HG03103 (cell line): ENCODE measurements at regions not wholly inside any gene's neighbourhood (a gene's known extent, or its start where the extent isn't known, plus 50 kb on each side); places are given as distances from the start of the nearest gene placed in this dataset.

Source experiments
- ATAC-seq: cut with Tn5 transposase; IDR thresholded peaks from one replicate; pipeline ENCODE4 v1.9.1; 2021; ENCODE audit warnings: low read depth; ENCODE audit not compliant: unreplicated experiment

DNA sequence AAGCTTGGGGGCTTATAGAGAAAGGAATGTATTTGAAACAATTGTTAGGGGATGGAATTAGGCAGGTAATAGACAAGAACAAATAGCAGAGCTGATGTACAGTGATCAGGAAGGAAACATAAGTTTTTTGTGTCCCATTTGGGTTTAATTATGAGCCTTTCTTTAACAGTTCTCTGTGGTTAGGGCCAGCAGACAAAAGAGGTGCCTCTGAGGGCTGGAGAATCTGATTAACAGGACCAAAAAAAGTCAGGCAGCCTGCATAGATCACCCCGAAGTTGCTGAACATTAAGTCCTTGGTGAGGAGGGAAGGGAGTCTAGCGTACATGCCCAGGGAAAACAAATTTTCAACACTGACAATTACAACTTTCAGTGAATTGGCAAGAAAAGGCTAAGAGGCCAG lies 88.6 kb upstream of the SPRED1 start:
- ATAC-seq, result no peak

GRCh38 chr15:38164507-38164906 lies 88.1 kb upstream of the SPRED1 start:
- no peak for ATAC-seq

DNA sequence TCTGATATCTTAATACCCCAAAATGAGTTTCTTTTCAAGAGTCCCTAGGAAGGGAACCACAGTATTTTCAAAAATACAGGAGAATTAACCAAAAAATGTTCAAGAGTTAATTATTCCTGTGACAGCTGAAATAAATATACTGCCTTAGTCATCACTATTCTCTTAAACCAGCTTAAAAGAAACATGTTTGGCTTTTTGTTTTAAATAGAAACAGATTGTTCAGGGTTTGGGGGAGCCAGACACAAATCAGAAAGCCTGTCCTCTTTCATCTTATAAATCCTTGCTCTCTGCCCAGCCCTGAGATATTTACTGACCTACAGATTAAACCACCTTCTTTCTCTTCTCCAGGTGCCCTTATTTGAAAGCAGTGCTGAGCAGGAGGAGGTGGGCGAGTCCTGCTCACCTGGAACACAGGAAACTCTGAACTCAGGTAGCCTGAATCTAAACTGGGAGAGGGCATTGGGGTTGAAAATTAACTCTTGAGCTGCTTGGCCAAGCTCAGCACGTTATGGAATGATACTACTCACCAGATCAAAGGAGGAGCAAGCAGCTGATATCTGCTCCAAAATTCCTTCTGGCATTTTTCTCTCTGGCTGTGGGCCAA lies 84.1 kb upstream of the SPRED1 start:
- ATAC-seq, result no peak

- ATAC-seq, result no peak
These were observed 80.7 kb upstream of the SPRED1 start for GRCh38 chr15:38171973-38172372.

- no peak for ATAC-seq
These were observed 77.9 kb upstream of the SPRED1 start for GRCh38 chr15:38174691-38175090.

DNA sequence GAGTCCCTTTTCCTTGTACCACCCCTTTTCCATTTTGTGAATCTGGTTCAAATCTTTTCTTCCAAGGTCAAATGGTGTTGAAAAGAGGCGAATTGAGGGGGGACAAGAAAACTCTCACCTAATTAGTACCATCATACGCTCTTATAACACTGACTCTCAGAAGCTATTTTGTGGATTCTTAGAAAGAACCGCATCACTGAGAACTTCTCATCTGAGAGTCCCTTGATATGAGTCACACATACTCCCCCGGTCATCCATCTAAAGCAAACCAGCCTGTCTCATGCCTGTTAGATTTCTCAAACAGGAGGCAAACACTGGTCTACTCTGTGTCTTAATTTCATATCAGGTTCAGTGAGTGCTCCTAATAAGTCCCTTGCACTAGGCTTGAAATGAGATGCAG lies 76.5 kb upstream of the SPRED1 start:
- ATAC-seq, result peak; percentile 80

- no peak for ATAC-seq
These were observed 75.9 kb upstream of the SPRED1 start for GRCh38 chr15:38176691-38177090.

- ATAC-seq, result no peak
These were observed 69.7 kb upstream of the SPRED1 start for GRCh38 chr15:38182900-38183299.

- ATAC-seq, result no peak
These were observed 66.1 kb upstream of the SPRED1 start for GRCh38 chr15:38186507-38186906.

DNA sequence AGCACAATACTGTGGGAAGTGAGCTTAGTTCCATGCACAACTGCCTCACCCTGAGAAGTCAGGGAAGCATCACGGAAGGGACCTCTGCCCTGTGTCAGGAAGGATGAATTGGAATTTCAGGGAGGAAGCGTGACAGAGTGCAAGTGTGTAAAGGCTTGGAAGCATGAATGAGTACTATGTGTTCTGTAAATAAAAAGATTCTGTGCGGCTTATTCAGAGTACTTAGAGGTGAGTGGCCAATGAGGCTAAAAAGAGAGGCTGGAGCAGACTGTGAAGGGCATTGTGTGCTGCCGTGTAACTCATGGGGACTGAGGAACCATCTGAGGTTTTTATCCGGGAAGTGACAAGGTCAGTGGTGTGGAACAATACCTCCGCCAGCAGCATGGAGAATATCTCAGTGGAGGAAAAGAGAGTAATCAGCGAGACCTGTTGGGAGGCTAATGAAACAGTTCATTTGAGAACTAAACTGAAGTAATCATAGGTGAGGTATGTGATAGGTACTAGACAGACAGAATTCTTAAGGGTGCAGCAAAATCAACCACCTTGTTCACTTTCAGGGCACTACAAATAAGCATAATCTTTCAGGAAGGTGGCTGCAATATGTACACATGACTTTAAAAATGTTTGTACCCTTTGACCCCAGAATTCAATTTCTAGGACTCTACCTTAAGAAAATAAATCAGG lies 64.9 kb upstream of the SPRED1 start:
- ATAC-seq, result no peak

DNA sequence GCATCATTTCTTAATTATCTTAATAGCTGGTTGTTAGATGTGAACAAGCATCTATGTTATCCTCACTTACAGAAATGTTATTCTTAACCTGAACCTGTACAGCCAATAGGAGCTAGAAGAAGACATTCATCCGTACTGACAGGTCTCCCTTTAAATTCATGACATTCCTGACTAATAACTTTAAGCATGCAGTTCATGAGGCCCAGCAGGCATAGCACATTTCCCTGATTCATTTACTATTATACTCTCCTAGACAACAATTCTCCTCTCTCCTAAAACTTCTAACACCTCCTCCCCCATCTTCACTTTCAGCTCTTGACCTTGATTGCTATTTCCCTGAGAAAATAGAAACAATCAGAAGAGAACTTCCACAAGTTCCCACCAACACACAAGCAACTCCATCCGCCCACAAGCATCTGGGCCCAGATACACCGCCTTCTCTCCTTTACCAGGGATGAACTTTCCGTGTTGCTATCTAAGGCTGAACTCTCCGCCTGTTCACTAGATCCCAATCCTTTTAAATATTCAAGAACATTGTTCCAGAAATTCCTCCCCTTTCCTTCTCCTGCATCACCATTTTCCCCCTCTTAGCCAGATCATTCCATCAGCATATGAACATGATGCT lies 62.9 kb upstream of the SPRED1 start:
- ATAC-seq, result no peak

GRCh38 chr15:38190501-38190900 lies 62.1 kb upstream of the SPRED1 start:
- no peak for ATAC-seq

- ATAC-seq, result no peak
These were observed 60.1 kb upstream of the SPRED1 start for GRCh38 chr15:38192496-38192895.

DNA sequence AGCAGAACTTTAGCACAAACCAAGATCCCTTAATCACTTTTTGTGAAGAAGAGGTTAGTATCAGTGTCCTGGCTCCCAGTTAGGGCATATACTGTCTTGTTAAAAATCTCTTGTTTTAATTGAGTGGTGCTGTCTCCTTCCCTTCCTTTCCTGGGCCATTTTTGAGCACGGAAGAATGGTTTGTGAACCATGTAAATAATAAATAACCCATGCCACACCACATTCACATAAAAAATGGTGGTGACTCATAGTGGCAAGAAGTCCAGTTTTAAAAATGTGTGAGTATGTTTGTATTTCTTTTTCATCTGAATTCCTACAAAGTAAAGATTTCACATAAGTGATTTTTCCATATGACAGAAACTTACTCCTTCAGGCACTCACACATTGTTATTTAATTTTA lies 59.1 kb upstream of the SPRED1 start:
- no peak for ATAC-seq

GRCh38 chr15:38195191-38195901 lies 57.3 kb upstream of the SPRED1 start:
- no peak for ATAC-seq

DNA sequence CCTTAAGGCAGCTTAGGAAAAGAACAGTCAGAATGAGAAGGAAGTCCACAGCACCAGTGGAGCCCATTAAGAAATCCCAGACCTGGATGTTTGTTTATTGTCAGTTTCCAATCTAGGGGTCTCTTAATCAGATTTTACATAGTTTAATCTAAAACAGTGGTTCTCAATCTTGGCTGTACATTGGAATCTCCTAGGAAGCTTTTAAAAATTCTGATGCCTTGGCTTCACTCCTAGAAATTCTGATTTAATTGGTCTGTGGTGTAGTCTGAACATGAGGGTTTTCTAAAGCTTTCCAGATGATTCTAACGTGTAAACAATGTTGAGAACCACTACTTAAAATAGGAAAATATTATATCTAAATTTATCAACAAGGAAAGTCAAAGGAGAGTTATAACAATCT lies 56.6 kb upstream of the SPRED1 start:
- no peak for ATAC-seq

DNA sequence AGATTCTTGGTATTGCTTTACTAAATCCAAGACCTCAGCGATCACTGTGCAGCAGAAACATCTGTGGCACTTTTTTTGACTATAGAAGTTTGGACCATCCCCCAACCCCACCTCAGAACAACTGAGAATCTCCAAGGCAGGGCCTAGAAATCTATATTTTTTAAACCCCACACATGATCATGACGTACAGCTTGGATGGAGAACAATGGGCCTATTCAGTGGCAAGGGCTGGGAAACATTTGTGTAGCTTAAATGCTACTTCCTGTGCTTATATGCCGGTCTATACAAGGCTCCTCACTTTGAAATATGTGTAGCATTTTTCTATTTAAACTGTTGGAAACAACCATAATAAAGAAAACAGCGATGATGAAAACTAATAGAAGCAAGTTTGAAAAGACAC lies 55.1 kb upstream of the SPRED1 start:
- no peak for ATAC-seq

DNA sequence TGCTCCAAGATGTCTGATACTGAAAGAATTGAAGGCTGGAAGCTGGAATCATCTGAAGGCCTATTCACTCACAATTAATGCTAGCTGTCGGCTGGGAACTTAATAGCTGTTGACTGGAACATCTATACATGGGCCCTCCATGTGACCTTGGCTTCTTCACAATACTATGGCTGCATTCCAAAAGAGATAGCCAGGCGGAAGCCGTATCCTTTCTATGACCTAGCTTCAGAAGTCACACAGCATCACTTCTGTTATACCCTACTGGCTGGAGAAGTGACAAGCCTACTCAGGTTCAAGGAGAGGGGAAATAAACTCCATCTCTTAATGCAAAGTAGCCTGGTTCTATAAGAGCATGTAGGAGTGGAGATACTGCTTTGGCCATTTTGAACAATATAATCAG lies 50.9 kb upstream of the SPRED1 start:
- no peak for ATAC-seq

GRCh38 chr15:38202361-38202760 lies 50.3 kb upstream of the SPRED1 start:
- no peak for ATAC-seq
